Mammary epithelial cell (primary cell): ENCODE measurements at regions not wholly inside any gene's neighbourhood (a gene's known extent, or its start where the extent isn't known, plus 50 kb on each side); places are given as distances from the start of the nearest gene placed in this dataset.

ENCODE experiments used
- EZH2 ChIP-seq: IDR thresholded peaks from 2 replicates; pipeline ENCODE4 v1.6.1; 2012; ENCODE audit warnings: low read length, inconsistent platforms, borderline replicate concordance
- TF ChIP-seq, protein P1 (sequence below), 2 donors: IDR thresholded peaks in 1 of 2; conservative IDR thresholded peaks in 1 of 2; 2 replicates each; pipeline ENCODE4 v1.5.1; 2011 to 2012; ENCODE audit warnings: inconsistent platforms in 2 of 2, low read length in 2 of 2, mild to moderate bottlenecking in 2 of 2, control low read depth in 1 of 2, low read depth in 1 of 2; ENCODE audit not compliant: insufficient read depth in 1 of 2; ENCODE audit errors: extremely low read depth in 1 of 2

GRCh38 chr9:14532456-14533115 is 160.6 kb downstream of the ZDHHC21 start:
- TF ChIP-seq, protein P1, sequence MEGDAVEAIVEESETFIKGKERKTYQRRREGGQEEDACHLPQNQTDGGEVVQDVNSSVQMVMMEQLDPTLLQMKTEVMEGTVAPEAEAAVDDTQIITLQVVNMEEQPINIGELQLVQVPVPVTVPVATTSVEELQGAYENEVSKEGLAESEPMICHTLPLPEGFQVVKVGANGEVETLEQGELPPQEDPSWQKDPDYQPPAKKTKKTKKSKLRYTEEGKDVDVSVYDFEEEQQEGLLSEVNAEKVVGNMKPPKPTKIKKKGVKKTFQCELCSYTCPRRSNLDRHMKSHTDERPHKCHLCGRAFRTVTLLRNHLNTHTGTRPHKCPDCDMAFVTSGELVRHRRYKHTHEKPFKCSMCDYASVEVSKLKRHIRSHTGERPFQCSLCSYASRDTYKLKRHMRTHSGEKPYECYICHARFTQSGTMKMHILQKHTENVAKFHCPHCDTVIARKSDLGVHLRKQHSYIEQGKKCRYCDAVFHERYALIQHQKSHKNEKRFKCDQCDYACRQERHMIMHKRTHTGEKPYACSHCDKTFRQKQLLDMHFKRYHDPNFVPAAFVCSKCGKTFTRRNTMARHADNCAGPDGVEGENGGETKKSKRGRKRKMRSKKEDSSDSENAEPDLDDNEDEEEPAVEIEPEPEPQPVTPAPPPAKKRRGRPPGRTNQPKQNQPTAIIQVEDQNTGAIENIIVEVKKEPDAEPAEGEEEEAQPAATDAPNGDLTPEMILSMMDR (conservative IDR thresholded peaks at IDR 0.05 in 1 of 2, IDR thresholded peaks at IDR 0.05 in 1 of 2; ENCODE audit: extremely low read depth in 1 of 2, insufficient read depth in 1 of 2, low read depth in 1 of 2, low read length in 2 of 2) = no peak
- no peak for TF ChIP-seq EZH2
